H1 (cell line): ENCODE measurements at regions not wholly inside any gene's neighbourhood (a gene's known extent, or its start where the extent isn't known, plus 50 kb on each side); places are given as distances from the start of the nearest gene placed in this dataset.

Source experiments
- CTCF ChIA-PET: fragments of 300-600 bp; sonication (Branson Sonifier 250); formaldehyde crosslinking; loops from one replicate; lab custom pipeline; 2021; ENCODE audit not compliant: partially characterized antibody; lab: Charles Lee
- POLR2A ChIA-PET: fragments of 300-600 bp; sonication (Branson Sonifier 250); formaldehyde crosslinking; loops from one replicate; lab custom pipeline; 2021; ENCODE audit warnings: inconsistent platforms; ENCODE audit not compliant: partially characterized antibody; lab: Charles Lee
- DNase-seq, 2 experiments: peaks; one replicate each; pipeline versions ENCODE4 v3.0.0 to v3.0.0-alpha.2; 2010 to 2022; ENCODE audit warnings: low spot score in 2 of 2, low read depth in 1 of 2, mixed read lengths in 1 of 2
- FAIRE-seq: peaks from 2 replicates; lab custom pipeline; 2011; peaks lifted over from hg19 to GRCh38; lab: Jason Lieb, UNC
- H2AFZ ChIP-seq: 2 replicates; pipeline ENCODE4 v1.8.1; 2012; ENCODE audit warnings: low read length, inconsistent platforms
- H2AK5ac ChIP-seq: 2 replicates; pipeline ENCODE4 v1.6.1; 2013; ENCODE audit warnings: low read depth, low read length
- H2BK120ac ChIP-seq: replicated peaks from 2 replicates; pipeline ENCODE3; 2013; ENCODE audit warnings: low read depth, low read length, inconsistent platforms
- H2BK12ac ChIP-seq: 2 replicates; pipeline ENCODE4 v1.6.1; 2013; ENCODE audit warnings: low read depth, low read length
- H2BK15ac ChIP-seq: 2 replicates; pipeline ENCODE4 v1.6.1; 2013; ENCODE audit warnings: low read length
- H2BK20ac ChIP-seq: 2 replicates; pipeline ENCODE4 v1.6.1; 2013; ENCODE audit warnings: low read length
- H2BK5ac ChIP-seq: 2 replicates; pipeline ENCODE4 v1.6.1; 2013; ENCODE audit warnings: low read depth, low read length
- H3K14ac ChIP-seq: 2 replicates; pipeline ENCODE4 v1.6.1; 2013; ENCODE audit warnings: inconsistent platforms; ENCODE audit not compliant: insufficient read length
- H3K18ac ChIP-seq: 2 replicates; pipeline ENCODE4 v1.6.1; 2013; ENCODE audit warnings: low read length; ENCODE audit errors: extremely low read depth
- H3K23ac ChIP-seq: 2 replicates; pipeline ENCODE4 v1.6.1; 2013; ENCODE audit warnings: inconsistent platforms; ENCODE audit not compliant: insufficient read length
- H3K23me2 ChIP-seq: 2 replicates; pipeline ENCODE4 v1.6.1; 2013; ENCODE audit warnings: low read depth, low read length
- H3K27ac ChIP-seq: 2 replicates; pipeline ENCODE4 v1.6.1; 2011; ENCODE audit warnings: low read depth, low read length, inconsistent platforms
- H3K27me3 ChIP-seq, 4 experiments: replicated peaks in 1 of 4; 1 replicate in 1 of 4; 2 replicates in 3 of 4; pipeline versions ENCODE4 v1.6.1 to v1.8.1; 2011 to 2013; ENCODE audit warnings: low read length in 3 of 4, mild to moderate bottlenecking in 3 of 4, inconsistent platforms in 2 of 4, mixed read lengths in 2 of 4, moderate library complexity in 1 of 4; ENCODE audit not compliant: control insufficient read depth in 3 of 4, insufficient read depth in 3 of 4; ENCODE audit errors: extremely low read depth in 1 of 4
- H3K36me3 ChIP-seq, 4 experiments: 2 replicates each; pipeline versions ENCODE4 v1.6.1 to v1.8.1; 2011 to 2013; ENCODE audit warnings: mild to moderate bottlenecking in 4 of 4, low read length in 3 of 4, moderate library complexity in 2 of 4, control low read depth in 1 of 4, inconsistent platforms in 1 of 4; ENCODE audit not compliant: insufficient read depth in 4 of 4, control insufficient read depth in 2 of 4
- H3K4ac ChIP-seq: replicated peaks from 2 replicates; pipeline ENCODE3; 2013; ENCODE audit warnings: low read length, low read depth, mixed read lengths, inconsistent platforms; ENCODE audit not compliant: insufficient read length
- H3K4me1 ChIP-seq, 4 experiments: replicated peaks in 1 of 4; 1 replicate in 1 of 4; 2 replicates in 3 of 4; pipeline versions ENCODE4 v1.6.1 to v1.8.1; 2011 to 2013; ENCODE audit warnings: low read length in 3 of 4, inconsistent platforms in 2 of 4, mixed read lengths in 1 of 4; ENCODE audit not compliant: insufficient read depth in 4 of 4, control insufficient read depth in 3 of 4
- H3K4me2 ChIP-seq, 2 experiments: 2 replicates each; pipeline versions ENCODE4 v1.6.1 to v1.8.1; 2011 to 2013; ENCODE audit warnings: low read depth in 2 of 2, low read length in 2 of 2, control low read depth in 1 of 2, inconsistent platforms in 1 of 2, mild to moderate bottlenecking in 1 of 2; ENCODE audit not compliant: insufficient read depth in 1 of 2
- H3K4me3 ChIP-seq, 4 experiments: fragments of 200-600, 300-600 bp in 1 of 4; sonication (generic), shearing (Covaris generic), sonication (Bioruptor Twin) in 1 of 4; 2 replicates each; pipeline versions ENCODE4 v1.5.1 to v1.8.1; 2011 to 2016; ENCODE audit warnings: low read length in 4 of 4, low read depth in 3 of 4, control low read depth in 2 of 4, inconsistent platforms in 2 of 4, mild to moderate bottlenecking in 2 of 4, mixed read lengths in 1 of 4, moderate library complexity in 1 of 4; ENCODE audit not compliant: insufficient read depth in 2 of 4; ENCODE audit errors: extremely low read depth in 1 of 4
- H3K56ac ChIP-seq: replicated peaks from 2 replicates; pipeline ENCODE3; 2013; ENCODE audit warnings: low read depth, mild to moderate bottlenecking, mixed read lengths, low read length, inconsistent platforms; ENCODE audit not compliant: insufficient read length
- H3K79me1 ChIP-seq: 2 replicates; pipeline ENCODE4 v1.6.1; 2013; ENCODE audit warnings: low read depth, low read length, control low read depth
- H3K79me2 ChIP-seq, 2 experiments: 2 replicates each; pipeline versions ENCODE4 v1.6.1 to v1.8.1; 2012 to 2013; ENCODE audit warnings: low read length in 2 of 2, mild to moderate bottlenecking in 2 of 2, inconsistent platforms in 1 of 2; ENCODE audit not compliant: insufficient read depth in 2 of 2, control insufficient read depth in 1 of 2
- H3K9ac ChIP-seq, 4 experiments: replicated peaks in 1 of 4; 1 replicate in 1 of 4; 2 replicates in 3 of 4; pipeline versions ENCODE4 v1.6.1 to v1.8.1; 2011 to 2013; ENCODE audit warnings: low read depth in 3 of 4, low read length in 3 of 4, control low read depth in 2 of 4, mild to moderate bottlenecking in 2 of 4, moderate library complexity in 2 of 4, inconsistent platforms in 1 of 4; ENCODE audit errors: extremely low read depth in 1 of 4
- H3K9me3 ChIP-seq, 2 experiments: 2 replicates each; pipeline versions ENCODE4 v1.6.1 to v1.8.1; 2012 to 2013; ENCODE audit warnings: mild to moderate bottlenecking in 2 of 2, moderate library complexity in 2 of 2, control low read depth in 1 of 2, inconsistent platforms in 1 of 2, low read depth in 1 of 2, low read length in 1 of 2, mixed read lengths in 1 of 2; ENCODE audit not compliant: insufficient read depth in 2 of 2
- H4K20me1 ChIP-seq, 2 experiments: replicated peaks in 1 of 2; 2 replicates each; pipeline versions ENCODE3 to v1.8.1; 2011 to 2013; ENCODE audit warnings: inconsistent platforms in 2 of 2, low read length in 2 of 2, mild to moderate bottlenecking in 1 of 2; ENCODE audit not compliant: insufficient read depth in 2 of 2, control insufficient read depth in 1 of 2
- H4K5ac ChIP-seq: 2 replicates; pipeline ENCODE4 v1.6.1; 2013; ENCODE audit warnings: low read length, low read depth, mixed read lengths, inconsistent platforms; ENCODE audit not compliant: insufficient read length
- H4K8ac ChIP-seq: 2 replicates; pipeline ENCODE4 v1.8.0; 2013; ENCODE audit warnings: mild to moderate bottlenecking, moderate library complexity, low read length, inconsistent platforms; ENCODE audit not compliant: insufficient read depth; ENCODE audit errors: extremely low read depth
- H4K91ac ChIP-seq: replicated peaks from 2 replicates; pipeline ENCODE3; 2013; ENCODE audit warnings: low read length, mixed read lengths, inconsistent platforms; ENCODE audit not compliant: insufficient read length
- ATF3 ChIP-seq: IDR thresholded peaks from 2 replicates; pipeline ENCODE4 v1.6.1; 2011; ENCODE audit warnings: low read depth, mild to moderate bottlenecking, low read length; ENCODE audit not compliant: insufficient read depth
- CBX8 ChIP-seq: fragments of 300-800, 300-1000 bp; sonication (generic); IDR thresholded peaks from 2 replicates; pipeline ENCODE4 v1.7.1; 2016; ENCODE audit warnings: low read depth, low read length, borderline replicate concordance
- CREB1 ChIP-seq: IDR thresholded peaks from 2 replicates; pipeline ENCODE4 v1.6.1; 2012; ENCODE audit warnings: inconsistent platforms
- CTBP2 ChIP-seq: IDR thresholded peaks from 2 replicates; pipeline ENCODE4 v1.7.0; 2011; ENCODE audit warnings: borderline replicate concordance, mild to moderate bottlenecking, moderate library complexity, mixed read lengths, low read length; ENCODE audit not compliant: insufficient read depth, insufficient read length
- E2F6 ChIP-seq: IDR thresholded peaks from 2 replicates; pipeline ENCODE4 v1.6.1; 2012; ENCODE audit warnings: inconsistent platforms
- EGR1 ChIP-seq: IDR thresholded peaks from 2 replicates; pipeline ENCODE4 v1.6.1; 2011; ENCODE audit warnings: low read depth, low read length, borderline replicate concordance
- JUND ChIP-seq: IDR thresholded peaks from 2 replicates; pipeline ENCODE4 v1.6.1; 2011; ENCODE audit warnings: mild to moderate bottlenecking, improper control_type of control experiment, low read length
- KDM4A ChIP-seq: IDR thresholded peaks from one replicate; pipeline ENCODE4 v1.7.1; 2012; ENCODE audit warnings: low read depth, mild to moderate bottlenecking, moderate library complexity, low read length, inconsistent platforms; ENCODE audit not compliant: severe bottlenecking
- NRF1 ChIP-seq: IDR thresholded peaks from 2 replicates; pipeline ENCODE4 v1.6.1; 2011; ENCODE audit warnings: mild to moderate bottlenecking, low read depth, low read length, improper control_type of control experiment
- PHF8 ChIP-seq: fragments of 200-600 bp; sonication (generic); conservative IDR thresholded peaks from 2 replicates; pipeline ENCODE4 v1.7.1; 2012; ENCODE audit warnings: low read depth, mild to moderate bottlenecking, inconsistent platforms, low read length, moderate library complexity
- SUZ12 ChIP-seq: fragments of 200-600 bp; sonication (generic); IDR thresholded peaks from 2 replicates; pipeline ENCODE4 v1.6.1; 2012; ENCODE audit warnings: mild to moderate bottlenecking, inconsistent platforms, low read length, moderate library complexity, mixed read lengths
- TCF12 ChIP-seq: IDR thresholded peaks from 2 replicates; pipeline ENCODE4 v1.6.1; 2011; ENCODE audit warnings: low read depth, mild to moderate bottlenecking, low read length
- USF2 ChIP-seq: IDR thresholded peaks from 2 replicates; pipeline ENCODE4 v1.6.1; 2011; ENCODE audit warnings: low read length, improper control_type of control experiment
- WGBS, 2 experiments: shearing (Covaris generic) in 1 of 2; methylation state at CpG; one replicate each; pipeline versions ENCODE4 v1.1.6 to v1.1.7; 2013 to 2015; ENCODE audit warnings: low lambda C conversion rate in 2 of 2, mixed read lengths in 2 of 2, inconsistent platforms in 1 of 2, low coverage in 1 of 2, missing lambda C conversion rate in 1 of 2; ENCODE audit not compliant: insufficient replicate concordance in 2 of 2, insufficient coverage in 1 of 2, insufficient read length in 1 of 2; ENCODE audit errors: extremely low coverage in 1 of 2, missing lambda C conversion rate in 1 of 2; 5-methylcytosine and 5-hydroxymethylcytosine counted together

DNA sequence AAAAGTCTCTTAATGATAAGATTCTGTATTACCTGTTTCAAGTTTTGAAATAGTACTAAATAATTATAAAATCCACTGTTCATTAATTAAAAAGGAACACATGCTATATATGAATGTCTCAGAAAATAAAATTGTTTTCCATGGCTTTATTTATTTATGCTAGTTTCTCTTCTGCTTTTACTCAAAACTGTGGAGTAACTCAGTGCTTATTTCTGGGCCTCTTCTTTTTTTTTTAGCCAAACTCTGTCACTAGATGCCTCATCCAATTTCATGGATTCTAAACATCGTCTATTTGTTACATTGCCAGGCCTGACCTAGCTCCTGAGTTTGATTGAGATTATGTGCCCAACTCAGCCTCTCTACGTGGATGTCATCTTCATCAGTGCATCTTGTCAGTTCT lies 1509.7 kb downstream of the MAT2B start:
- Histone ChIP-seq H2BK12ac (no peak overlapping the region), H3K4me2 (no peak overlapping the region), H3K27me3 (no peaks in the 10 kb centered on the region), H2AK5ac (no peak overlapping the region), H3K9ac (no peak overlapping the region), H2BK20ac (no peak overlapping the region), H3K79me1 (no peaks in the 10 kb centered on the region), H4K91ac (no peak overlapping the region), H3K23ac (no peak overlapping the region), H4K8ac (no peak overlapping the region), H3K4me3 (no peak overlapping the region), H2BK15ac (no peak overlapping the region), H2BK120ac (no peak overlapping the region), H3K27ac (no peak overlapping the region), H3K9me3 (peaks cover 0 to 2% of the 10 kb centered on the region in 2 experiments; a peak in 1 of 4 replicates), H3K56ac (no peak overlapping the region), H3K18ac (no peak overlapping the region), H2BK5ac (no peak overlapping the region), H3K23me2 (no peaks in the 10 kb centered on the region), H2AFZ (peak overlapping the region; percentile 63), H3K4me1 (no peaks in the 10 kb centered on the region), H4K5ac (no peak overlapping the region), H3K4ac (no peak overlapping the region), H3K36me3 (no peaks in the 10 kb centered on the region), H3K14ac (no peak overlapping the region), H3K79me2 (no peaks in the 10 kb centered on the region), H4K20me1 (no peaks in the 10 kb centered on the region)
- POLR2A ChIA-PET: no interaction called here
- no peak for FAIRE-seq
- DNase-seq: no peak
- WGBS, 2 experiments: 93% methylated on average over 2 of the region's 2 CpGs; no CpG with 5 or more reads in 1 of the 2 experiments
- CTCF ChIA-PET: no interaction called here
- TF ChIP-seq KDM4A: no peak
- no peak for TF ChIP-seq CREB1
- no peak for TF ChIP-seq ATF3
- no peak for TF ChIP-seq JUND
- no peak for TF ChIP-seq EGR1
- TF ChIP-seq NRF1: no peak
- no peak for TF ChIP-seq SUZ12
- no peak for TF ChIP-seq TCF12
- TF ChIP-seq CTBP2: no peak
- TF ChIP-seq PHF8: no peak
- no peak for TF ChIP-seq E2F6
- no peak for TF ChIP-seq USF2
- TF ChIP-seq CBX8: no peak
